ENCODE measurements at regions not wholly inside any gene's neighbourhood (a gene's known extent, or its start where the extent isn't known, plus 50 kb on each side); places are given as distances from the start of the nearest gene placed in this dataset.
"Not testable (repeated sequence)": the region's sequence is repeated elsewhere in the genome, so short reads cannot be mapped to it uniquely, and the experiment has no call there.

DNA sequence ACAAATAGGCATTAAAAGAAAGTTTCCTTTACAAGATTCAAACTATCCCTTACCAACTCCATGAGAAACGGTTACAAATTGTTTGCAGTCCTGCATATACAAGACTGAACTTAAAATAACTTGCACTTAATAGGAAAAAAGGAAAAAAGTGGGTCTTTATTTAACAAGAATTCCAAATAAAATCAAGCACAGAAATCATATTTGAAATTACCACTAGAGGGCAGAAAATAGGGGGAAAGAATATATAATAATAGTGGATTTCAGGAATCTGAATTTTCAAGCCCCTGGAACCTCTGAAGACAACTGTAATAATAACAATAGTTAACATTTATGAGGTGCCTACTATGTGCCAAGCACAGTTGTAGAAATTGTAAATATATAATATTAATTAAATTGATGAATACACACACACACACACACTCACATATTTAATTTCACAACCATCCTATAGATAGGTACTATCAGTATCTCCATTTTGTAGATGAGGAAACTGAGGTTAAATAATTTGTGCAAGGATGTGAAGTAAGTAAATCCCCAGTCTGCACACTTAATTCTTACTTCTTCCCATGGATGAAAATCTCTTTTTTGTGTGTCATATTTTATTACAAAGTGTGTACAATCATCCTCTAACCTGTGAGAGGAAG is 262.6 kb downstream of the SRGAP2C start:
- TF ChIP-seq, protein P1, sequence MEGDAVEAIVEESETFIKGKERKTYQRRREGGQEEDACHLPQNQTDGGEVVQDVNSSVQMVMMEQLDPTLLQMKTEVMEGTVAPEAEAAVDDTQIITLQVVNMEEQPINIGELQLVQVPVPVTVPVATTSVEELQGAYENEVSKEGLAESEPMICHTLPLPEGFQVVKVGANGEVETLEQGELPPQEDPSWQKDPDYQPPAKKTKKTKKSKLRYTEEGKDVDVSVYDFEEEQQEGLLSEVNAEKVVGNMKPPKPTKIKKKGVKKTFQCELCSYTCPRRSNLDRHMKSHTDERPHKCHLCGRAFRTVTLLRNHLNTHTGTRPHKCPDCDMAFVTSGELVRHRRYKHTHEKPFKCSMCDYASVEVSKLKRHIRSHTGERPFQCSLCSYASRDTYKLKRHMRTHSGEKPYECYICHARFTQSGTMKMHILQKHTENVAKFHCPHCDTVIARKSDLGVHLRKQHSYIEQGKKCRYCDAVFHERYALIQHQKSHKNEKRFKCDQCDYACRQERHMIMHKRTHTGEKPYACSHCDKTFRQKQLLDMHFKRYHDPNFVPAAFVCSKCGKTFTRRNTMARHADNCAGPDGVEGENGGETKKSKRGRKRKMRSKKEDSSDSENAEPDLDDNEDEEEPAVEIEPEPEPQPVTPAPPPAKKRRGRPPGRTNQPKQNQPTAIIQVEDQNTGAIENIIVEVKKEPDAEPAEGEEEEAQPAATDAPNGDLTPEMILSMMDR (IDR thresholded peaks at IDR 0.05; ENCODE audit: low read depth, low read length): not testable (repeated sequence)
- not testable (repeated sequence) for TF ChIP-seq MYC (IDR thresholded peaks at IDR 0.05; ENCODE audit: low read depth, low read length); POLR2A (IDR thresholded peaks at IDR 0.05; ENCODE audit: extremely low read depth, insufficient read length)
- TF ChIP-seq, protein P2, sequence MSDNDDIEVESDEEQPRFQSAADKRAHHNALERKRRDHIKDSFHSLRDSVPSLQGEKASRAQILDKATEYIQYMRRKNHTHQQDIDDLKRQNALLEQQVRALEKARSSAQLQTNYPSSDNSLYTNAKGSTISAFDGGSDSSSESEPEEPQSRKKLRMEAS (IDR thresholded peaks at IDR 0.05; ENCODE audit: low read depth, low read length): not testable (repeated sequence)

All from NB4 (cell line).